Endothelial cell (in vitro differentiated cells): ENCODE measurements at regions not wholly inside any gene's neighbourhood (a gene's known extent, or its start where the extent isn't known, plus 50 kb on each side); places are given as distances from the start of the nearest gene placed in this dataset.

ENCODE experiments used
- DNase-seq: peaks from one replicate; pipeline ENCODE4 v3.0.0; 2021; ENCODE audit warnings: low spot score
- H3K27ac Mint-ChIP-seq: one replicate; pipeline ENCODE4 v1.8.0; 2021; ENCODE audit warnings: mixed read lengths, inconsistent platforms; ENCODE audit not compliant: unreplicated experiment
- H3K27me3 Mint-ChIP-seq: one replicate; pipeline ENCODE4 v1.8.0; 2021; ENCODE audit warnings: mild to moderate bottlenecking, moderate library complexity, mixed read lengths, inconsistent platforms; ENCODE audit not compliant: unreplicated experiment
- H3K36me3 Mint-ChIP-seq: one replicate; pipeline ENCODE4 v1.8.0; 2021; ENCODE audit warnings: mild to moderate bottlenecking, low read depth, mixed read lengths, inconsistent platforms; ENCODE audit not compliant: unreplicated experiment
- H3K4me1 Mint-ChIP-seq: one replicate; pipeline ENCODE4 v1.8.0; 2021; ENCODE audit warnings: mild to moderate bottlenecking, mixed read lengths, inconsistent platforms; ENCODE audit not compliant: unreplicated experiment
- H3K4me3 Mint-ChIP-seq: one replicate; pipeline ENCODE4 v1.8.0; 2021; ENCODE audit warnings: mild to moderate bottlenecking, mixed read lengths, inconsistent platforms; ENCODE audit not compliant: unreplicated experiment
- H3K9me3 Mint-ChIP-seq: one replicate; pipeline ENCODE4 v1.8.0; 2021; ENCODE audit warnings: mixed read lengths, inconsistent platforms; ENCODE audit not compliant: unreplicated experiment
- TF ChIP-seq, protein P1 (sequence below): fragments of 200-600 bp; sonication (generic); IDR thresholded peaks from one replicate; pipeline ENCODE4 v1.5.0; 2021; ENCODE audit warnings: antibody characterized with exemption; ENCODE audit not compliant: unreplicated experiment

DNA sequence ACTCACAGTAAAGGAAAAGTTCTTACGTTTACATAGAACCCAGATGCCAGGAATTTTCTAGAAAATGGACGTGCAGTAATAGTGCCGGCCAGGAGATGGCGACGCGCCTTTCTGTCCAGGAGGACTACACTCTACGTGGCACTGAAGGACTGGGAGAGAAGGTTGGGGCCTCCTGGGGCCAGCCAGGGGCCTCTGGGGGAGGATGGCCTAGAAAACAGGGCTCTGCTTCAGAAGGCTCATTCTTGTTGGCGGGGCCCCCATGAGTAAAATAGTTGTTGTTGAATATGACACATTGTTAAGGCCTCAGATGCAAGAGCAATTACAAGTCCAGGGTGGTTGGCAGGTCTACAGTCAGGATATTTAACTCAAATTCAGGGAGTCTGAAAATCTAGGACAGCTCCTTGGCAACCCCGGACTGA lies 120.1 kb upstream of the MAX start:
- Mint-ChIP-seq H3K4me3 (no peak overlapping the region), H3K27ac (peak overlapping the region; percentile 57), H3K4me1 (peaks cover 14% of the 10 kb centered on the region), H3K36me3 (no peaks in the 10 kb centered on the region), H3K27me3 (no peaks in the 10 kb centered on the region), H3K9me3 (no peaks in the 10 kb centered on the region)
- DNase-seq: peak; percentile 47
- TF ChIP-seq, protein P1, sequence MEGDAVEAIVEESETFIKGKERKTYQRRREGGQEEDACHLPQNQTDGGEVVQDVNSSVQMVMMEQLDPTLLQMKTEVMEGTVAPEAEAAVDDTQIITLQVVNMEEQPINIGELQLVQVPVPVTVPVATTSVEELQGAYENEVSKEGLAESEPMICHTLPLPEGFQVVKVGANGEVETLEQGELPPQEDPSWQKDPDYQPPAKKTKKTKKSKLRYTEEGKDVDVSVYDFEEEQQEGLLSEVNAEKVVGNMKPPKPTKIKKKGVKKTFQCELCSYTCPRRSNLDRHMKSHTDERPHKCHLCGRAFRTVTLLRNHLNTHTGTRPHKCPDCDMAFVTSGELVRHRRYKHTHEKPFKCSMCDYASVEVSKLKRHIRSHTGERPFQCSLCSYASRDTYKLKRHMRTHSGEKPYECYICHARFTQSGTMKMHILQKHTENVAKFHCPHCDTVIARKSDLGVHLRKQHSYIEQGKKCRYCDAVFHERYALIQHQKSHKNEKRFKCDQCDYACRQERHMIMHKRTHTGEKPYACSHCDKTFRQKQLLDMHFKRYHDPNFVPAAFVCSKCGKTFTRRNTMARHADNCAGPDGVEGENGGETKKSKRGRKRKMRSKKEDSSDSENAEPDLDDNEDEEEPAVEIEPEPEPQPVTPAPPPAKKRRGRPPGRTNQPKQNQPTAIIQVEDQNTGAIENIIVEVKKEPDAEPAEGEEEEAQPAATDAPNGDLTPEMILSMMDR: peak; percentile 80

DNA sequence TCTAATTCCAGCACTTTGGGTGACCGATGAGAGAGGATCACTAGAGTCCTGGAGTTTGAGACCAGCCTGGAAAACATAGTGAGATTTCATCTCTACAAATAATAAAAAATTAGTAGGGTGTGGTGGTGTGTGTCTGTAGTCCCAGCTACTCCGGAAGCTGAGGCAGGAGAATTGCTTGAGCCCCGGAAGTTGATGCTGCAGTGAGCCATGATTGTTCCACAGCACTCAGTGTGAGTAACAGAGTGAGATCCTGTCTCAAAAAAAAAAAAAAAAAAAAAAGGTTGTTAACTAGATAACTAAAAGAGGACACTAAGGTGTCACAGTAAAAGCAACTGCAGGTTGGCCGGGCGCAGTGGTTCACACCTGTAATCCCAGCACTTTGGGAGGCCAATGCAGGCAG lies 121.3 kb upstream of the MAX start:
- no peak for DNase-seq
- Mint-ChIP-seq H3K27me3 (no peaks in the 10 kb centered on the region), H3K36me3 (no peaks in the 10 kb centered on the region), H3K4me3 (no peak overlapping the region), H3K4me1 (peaks cover 14% of the 10 kb centered on the region), H3K9me3 (no peaks in the 10 kb centered on the region), H3K27ac (no peak overlapping the region)
- TF ChIP-seq, protein P1: no peak

DNA sequence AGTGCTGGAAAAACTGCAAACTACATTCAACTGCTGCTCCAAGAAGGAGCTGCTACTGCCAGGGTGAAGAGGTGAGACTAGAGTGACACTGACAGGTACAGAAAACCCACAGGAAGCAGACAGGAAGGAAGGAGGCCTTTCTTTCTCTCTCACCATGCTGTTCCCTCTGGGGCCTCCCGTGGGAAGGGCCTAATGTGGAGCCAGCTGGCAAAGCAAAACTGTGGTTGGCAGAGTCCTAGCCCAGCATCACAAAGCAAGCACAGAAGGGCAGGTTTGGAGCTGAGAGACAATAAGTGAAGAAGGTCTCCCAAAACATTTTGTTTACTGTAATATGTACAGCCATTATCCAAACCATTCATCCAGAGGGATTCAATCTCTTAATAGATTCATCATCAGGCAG lies 122.5 kb upstream of the MAX start:
- peaks cover 21% of the 10 kb centered on the region for H3K4me1 Mint-ChIP-seq
- TF ChIP-seq, protein P1: no peak
- H3K27ac Mint-ChIP-seq: no peak overlapping the region
- no peaks in the 10 kb centered on the region for H3K9me3 Mint-ChIP-seq
- DNase-seq: no peak
- H3K36me3 Mint-ChIP-seq: no peaks in the 10 kb centered on the region
- H3K27me3 Mint-ChIP-seq: peaks cover 2% of the 10 kb centered on the region
- peak overlapping the region; percentile 13 for H3K4me3 Mint-ChIP-seq

DNA sequence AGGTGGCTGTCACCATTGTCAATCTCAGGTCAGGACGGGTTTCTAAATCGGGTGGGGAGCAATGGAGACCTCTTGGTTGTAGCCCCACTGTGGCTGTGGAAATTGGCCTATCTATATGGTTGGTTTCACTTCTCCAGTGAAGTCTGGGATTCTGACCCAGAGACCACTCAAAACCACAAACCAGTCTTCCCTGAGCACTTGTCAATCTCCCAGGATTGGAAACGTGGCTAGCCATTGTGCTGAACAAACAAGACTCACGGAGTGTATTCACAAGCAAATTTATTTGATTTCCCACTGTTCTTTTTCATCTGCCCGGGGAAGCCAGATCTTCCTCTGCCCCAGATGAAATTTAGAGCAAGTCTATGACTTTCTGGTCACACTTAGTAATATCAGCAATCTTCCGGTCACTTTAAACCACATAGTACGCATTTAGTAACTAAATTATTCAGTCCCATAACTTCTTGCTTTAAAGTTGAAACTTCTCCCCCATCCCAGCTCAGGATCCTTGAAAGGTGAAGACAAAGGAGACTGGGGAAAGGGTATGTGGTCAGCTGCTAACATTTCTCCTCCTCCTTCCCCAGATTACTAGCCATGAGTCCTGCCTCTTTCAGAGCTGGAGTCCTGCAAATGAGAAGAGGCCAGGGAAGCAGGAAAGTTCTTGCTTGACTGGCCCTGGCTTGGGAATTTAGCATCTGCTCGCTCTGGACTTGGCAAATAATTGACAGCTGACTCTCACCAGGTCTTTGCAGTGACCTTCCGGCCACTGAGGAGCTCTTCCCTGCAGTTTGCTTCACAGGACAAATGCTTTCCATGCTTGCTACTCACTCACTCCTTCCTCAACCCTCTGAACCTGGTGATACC lies 123.2 kb upstream of the MAX start:
- Mint-ChIP-seq H3K27ac (no peak overlapping the region), H3K36me3 (no peaks in the 10 kb centered on the region), H3K27me3 (peaks cover 2% of the 10 kb centered on the region), H3K4me1 (peaks cover 28% of the 10 kb centered on the region), H3K9me3 (no peaks in the 10 kb centered on the region), H3K4me3 (no peak overlapping the region)
- TF ChIP-seq, protein P1: no peak
- no peak for DNase-seq
